ENCODE measurements at regions not wholly inside any gene's neighbourhood (a gene's known extent, or its start where the extent isn't known, plus 50 kb on each side); places are given as distances from the start of the nearest gene placed in this dataset.

DNA sequence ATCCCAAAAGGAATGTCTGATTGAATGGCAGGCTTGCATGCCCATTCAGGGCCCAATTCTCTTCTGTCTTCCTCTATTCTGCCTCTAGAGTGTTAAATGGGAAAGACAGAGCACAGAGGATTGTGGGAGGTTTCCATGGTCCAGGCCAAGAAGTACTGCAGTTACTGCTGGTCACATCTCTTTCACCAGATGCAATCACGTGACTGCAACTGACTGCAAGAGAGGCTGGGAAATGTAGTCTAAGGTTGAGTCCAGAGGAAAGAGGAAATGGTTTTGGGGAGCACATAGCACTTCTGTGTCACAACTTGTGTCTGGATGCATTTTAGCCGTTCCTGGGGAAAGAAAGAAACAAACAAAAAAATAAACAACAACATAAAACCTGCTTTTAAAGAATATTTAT, 336.4 kb upstream of the BTBD3 start:
- in situ Hi-C loops (cut with HindIII; ENCODE audit: extremely low pct_ligation_motif_present, low pct_unique_long_range_greater_than_20kb) (no loop called here), intact Hi-C loops (cut with micrococcal nuclease; ENCODE audit: unreplicated experiment) (no loop called here)
- DNase-seq (ENCODE audit: low spot score) (peak; percentile 6), ATAC-seq (no peak; the same call in 2 of the 3 replicates), FAIRE-seq (no peak)
- no TSS peak for BruUV-seq (replicated peaks)
- no peak overlapping the region for H3K27ac ChIP-seq (ENCODE audit: extremely low read length, insufficient read depth, low read length)
- WGBS (ENCODE audit: low lambda C conversion rate): 0% methylated on average over 2 of the region's 2 CpGs
- no peaks in the 10 kb centered on the region for H4K20me1 ChIP-seq (ENCODE audit: insufficient read depth, low read length)
- ChIA-PET POLR2A (no interaction called here), CTCF (ENCODE audit: low intra/inter-chr PET ratio, low total read pairs) (no interaction called here)
- H3K4me1 ChIP-seq (ENCODE audit: insufficient read depth, low read length): no peaks in the 10 kb centered on the region
- H3K4me2 ChIP-seq (ENCODE audit: low read depth, low read length): no peak overlapping the region
- no peak overlapping the region for H2AFZ ChIP-seq (ENCODE audit: low read length)
- no peak overlapping the region for H3K4me3 ChIP-seq (replicated peaks in 1 of 3; ENCODE audit: insufficient read depth in 1 of 3, low read depth in 2 of 3, low read length in 3 of 3)
- H3K9me3 ChIP-seq (ENCODE audit: low read length): no peaks in the 10 kb centered on the region
- no peaks in the 10 kb centered on the region for H3K79me2 ChIP-seq (ENCODE audit: insufficient read depth, low read length)
- H3K27me3 ChIP-seq (ENCODE audit: control insufficient read depth in 1 of 2, insufficient read depth in 2 of 2, low read length in 2 of 2): no peaks in the 10 kb centered on the region
- H3K36me3 ChIP-seq (replicated peaks in 1 of 2; ENCODE audit: control insufficient read depth in 1 of 2, insufficient read depth in 2 of 2, low read length in 2 of 2): no peaks in the 10 kb centered on the region
- H3K9ac ChIP-seq (ENCODE audit: insufficient read depth, low read depth, low read length): no peak overlapping the region
- TF ChIP-seq, protein P1, sequence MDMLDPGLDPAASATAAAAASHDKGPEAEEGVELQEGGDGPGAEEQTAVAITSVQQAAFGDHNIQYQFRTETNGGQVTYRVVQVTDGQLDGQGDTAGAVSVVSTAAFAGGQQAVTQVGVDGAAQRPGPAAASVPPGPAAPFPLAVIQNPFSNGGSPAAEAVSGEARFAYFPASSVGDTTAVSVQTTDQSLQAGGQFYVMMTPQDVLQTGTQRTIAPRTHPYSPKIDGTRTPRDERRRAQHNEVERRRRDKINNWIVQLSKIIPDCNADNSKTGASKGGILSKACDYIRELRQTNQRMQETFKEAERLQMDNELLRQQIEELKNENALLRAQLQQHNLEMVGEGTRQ (IDR thresholded peaks at IDR 0.05; ENCODE audit: low read depth, low read length): peak; percentile 69
- TF ChIP-seq, protein P1 (CRISPR knock-in tag; IDR thresholded peaks at IDR 0.05; ENCODE audit: borderline replicate concordance): peak; percentile 42; the same call in 1 of the 2 replicates
- TF ChIP-seq ZNF143 (CRISPR knock-in tag; IDR thresholded peaks at IDR 0.05): peak; percentile 83
- TF ChIP-seq, protein P2, sequence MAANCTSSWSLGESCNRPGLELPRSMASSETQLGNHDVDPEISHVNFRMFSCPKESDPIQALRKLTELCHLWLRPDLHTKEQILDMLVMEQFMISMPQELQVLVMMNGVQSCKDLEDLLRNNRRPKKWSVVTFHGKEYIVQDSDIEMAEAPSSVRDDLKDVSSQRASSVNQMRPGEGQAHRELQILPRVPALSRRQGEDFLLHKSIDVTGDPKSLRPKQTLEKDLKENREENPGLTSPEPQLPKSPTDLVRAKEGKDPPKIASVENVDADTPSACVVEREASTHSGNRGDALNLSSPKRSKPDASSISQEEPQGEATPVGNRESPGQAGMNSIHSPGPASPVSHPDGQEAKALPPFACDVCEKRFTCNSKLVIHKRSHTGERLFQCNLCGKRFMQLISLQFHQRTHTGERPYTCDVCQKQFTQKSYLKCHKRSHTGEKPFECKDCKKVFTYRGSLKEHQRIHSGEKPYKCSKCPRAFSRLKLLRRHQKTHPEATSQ (CRISPR knock-in tag; IDR thresholded peaks at IDR 0.05; ENCODE audit: borderline replicate concordance): no peak
- TF ChIP-seq ZNF713 (CRISPR knock-in tag; IDR thresholded peaks at IDR 0.05): no peak
- TF ChIP-seq, protein P3, sequence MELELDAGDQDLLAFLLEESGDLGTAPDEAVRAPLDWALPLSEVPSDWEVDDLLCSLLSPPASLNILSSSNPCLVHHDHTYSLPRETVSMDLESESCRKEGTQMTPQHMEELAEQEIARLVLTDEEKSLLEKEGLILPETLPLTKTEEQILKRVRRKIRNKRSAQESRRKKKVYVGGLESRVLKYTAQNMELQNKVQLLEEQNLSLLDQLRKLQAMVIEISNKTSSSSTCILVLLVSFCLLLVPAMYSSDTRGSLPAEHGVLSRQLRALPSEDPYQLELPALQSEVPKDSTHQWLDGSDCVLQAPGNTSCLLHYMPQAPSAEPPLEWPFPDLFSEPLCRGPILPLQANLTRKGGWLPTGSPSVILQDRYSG (CRISPR knock-in tag; IDR thresholded peaks at IDR 0.05): no peak
- TF ChIP-seq, protein P4, sequence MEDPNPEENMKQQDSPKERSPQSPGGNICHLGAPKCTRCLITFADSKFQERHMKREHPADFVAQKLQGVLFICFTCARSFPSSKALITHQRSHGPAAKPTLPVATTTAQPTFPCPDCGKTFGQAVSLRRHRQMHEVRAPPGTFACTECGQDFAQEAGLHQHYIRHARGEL (CRISPR knock-in tag; IDR thresholded peaks at IDR 0.05): no peak
- TF ChIP-seq, protein P5, sequence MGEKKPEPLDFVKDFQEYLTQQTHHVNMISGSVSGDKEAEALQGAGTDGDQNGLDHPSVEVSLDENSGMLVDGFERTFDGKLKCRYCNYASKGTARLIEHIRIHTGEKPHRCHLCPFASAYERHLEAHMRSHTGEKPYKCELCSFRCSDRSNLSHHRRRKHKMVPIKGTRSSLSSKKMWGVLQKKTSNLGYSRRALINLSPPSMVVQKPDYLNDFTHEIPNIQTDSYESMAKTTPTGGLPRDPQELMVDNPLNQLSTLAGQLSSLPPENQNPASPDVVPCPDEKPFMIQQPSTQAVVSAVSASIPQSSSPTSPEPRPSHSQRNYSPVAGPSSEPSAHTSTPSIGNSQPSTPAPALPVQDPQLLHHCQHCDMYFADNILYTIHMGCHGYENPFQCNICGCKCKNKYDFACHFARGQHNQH (CRISPR knock-in tag; IDR thresholded peaks at IDR 0.05): no peak
- TF ChIP-seq ZNF557 (CRISPR knock-in tag; IDR thresholded peaks at IDR 0.05): no peak
- no peak for TF ChIP-seq KLF16 (CRISPR knock-in tag; IDR thresholded peaks at IDR 0.05)
- no peak for TF ChIP-seq GABPB1 (CRISPR knock-in tag; IDR thresholded peaks at IDR 0.05)
- TF ChIP-seq THAP11 (CRISPR knock-in tag; IDR thresholded peaks at IDR 0.05): peak; percentile 59
- TF ChIP-seq NFYC (CRISPR knock-in tag; IDR thresholded peaks at IDR 0.05): no peak
- no peak for TF ChIP-seq HOXA7 (CRISPR knock-in tag; IDR thresholded peaks at IDR 0.05)
- TF ChIP-seq RAD51 (IDR thresholded peaks at IDR 0.05; ENCODE audit: borderline replicate concordance): peak; percentile 81
- no peak for TF ChIP-seq MAFG (CRISPR knock-in tag; IDR thresholded peaks at IDR 0.05)
